Sigmoid colon (tissue), 4 donors: ENCODE measurements at regions not wholly inside any gene's neighbourhood (a gene's known extent, or its start where the extent isn't known, plus 50 kb on each side); places are given as distances from the start of the nearest gene placed in this dataset.

Source experiments
- POLR2A ChIP-seq, 2 donors: fragments of 450-650 bp; IDR thresholded peaks; one replicate each; pipeline ENCODE4 v1.6.1; 2016; ENCODE audit warnings: antibody characterized with exemption in 2 of 2, mild to moderate bottlenecking in 2 of 2, moderate library complexity in 2 of 2
- POLR2AphosphoS5 ChIP-seq, 4 donors: sonication (generic); formaldehyde crosslinking; IDR thresholded peaks; one replicate each; pipeline ENCODE4 v1.6.1; 2017; ENCODE audit warnings: antibody characterized with exemption in 4 of 4
- TF ChIP-seq, protein P1 (sequence below), 4 experiments: fragments of 450-650 bp in 3 of 4; fragments of 200-600 bp in 1 of 4; IDR thresholded peaks; one replicate each; pipeline ENCODE4 v1.5.1; 2016 to 2019; ENCODE audit warnings: antibody characterized with exemption in 4 of 4, mild to moderate bottlenecking in 3 of 4, moderate library complexity in 2 of 4

- TF ChIP-seq, protein P1, sequence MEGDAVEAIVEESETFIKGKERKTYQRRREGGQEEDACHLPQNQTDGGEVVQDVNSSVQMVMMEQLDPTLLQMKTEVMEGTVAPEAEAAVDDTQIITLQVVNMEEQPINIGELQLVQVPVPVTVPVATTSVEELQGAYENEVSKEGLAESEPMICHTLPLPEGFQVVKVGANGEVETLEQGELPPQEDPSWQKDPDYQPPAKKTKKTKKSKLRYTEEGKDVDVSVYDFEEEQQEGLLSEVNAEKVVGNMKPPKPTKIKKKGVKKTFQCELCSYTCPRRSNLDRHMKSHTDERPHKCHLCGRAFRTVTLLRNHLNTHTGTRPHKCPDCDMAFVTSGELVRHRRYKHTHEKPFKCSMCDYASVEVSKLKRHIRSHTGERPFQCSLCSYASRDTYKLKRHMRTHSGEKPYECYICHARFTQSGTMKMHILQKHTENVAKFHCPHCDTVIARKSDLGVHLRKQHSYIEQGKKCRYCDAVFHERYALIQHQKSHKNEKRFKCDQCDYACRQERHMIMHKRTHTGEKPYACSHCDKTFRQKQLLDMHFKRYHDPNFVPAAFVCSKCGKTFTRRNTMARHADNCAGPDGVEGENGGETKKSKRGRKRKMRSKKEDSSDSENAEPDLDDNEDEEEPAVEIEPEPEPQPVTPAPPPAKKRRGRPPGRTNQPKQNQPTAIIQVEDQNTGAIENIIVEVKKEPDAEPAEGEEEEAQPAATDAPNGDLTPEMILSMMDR (IDR thresholded peaks at IDR 0.05), result no peak
- TF ChIP-seq POLR2A (IDR thresholded peaks at IDR 0.05), result no peak
- peak in 1 of 4 donors; percentile 4 for TF ChIP-seq POLR2AphosphoS5 (IDR thresholded peaks at IDR 0.05)
Measured at GRCh38 chr3:150238048-150238802, 169.9 kb upstream of the TSC22D2 start.
